Naive thymus-derived CD8-positive, alpha-beta T cell (primary cell): ENCODE measurements at regions not wholly inside any gene's neighbourhood (a gene's known extent, or its start where the extent isn't known, plus 50 kb on each side); places are given as distances from the start of the nearest gene placed in this dataset.

Experiments
- ATAC-seq, 2 donors: fragments of 150-1000 bp; cut with Tn5 transposase in 1 of 2; sonication (Bioruptor Pico), chemical (Tn5 transposase) in 1 of 2; 1 replicate in 1 of 2; 2 replicates in 1 of 2; pipeline ENCODE4 v1.10.0; 2021; ENCODE audit warnings: mild to moderate bottlenecking in 2 of 2, moderate library complexity in 2 of 2
- POLR2A ChIA-PET: fragments of 350-600 bp; sonication (Branson Sonifier 250); formaldehyde crosslinking; loops from one replicate; lab custom pipeline; 2021; ENCODE audit warnings: antibody characterized with exemption; lab: Charles Lee
- DNase-seq, 10 donors: peaks; one replicate each; pipeline versions ENCODE4 v3.0.0 to v3.0.0-alpha.2; 2020 to 2022
- H3K27ac Mint-ChIP-seq, 10 donors: one replicate each; pipeline ENCODE4 v1.8.0; 2020 to 2022; ENCODE audit warnings: mild to moderate bottlenecking in 10 of 10, mixed read lengths in 10 of 10, moderate library complexity in 4 of 10, inconsistent platforms in 1 of 10
- H3K27me3 Mint-ChIP-seq, 5 donors: one replicate each; pipeline ENCODE4 v1.8.0; 2021 to 2022; ENCODE audit warnings: mixed read lengths in 5 of 5
- H3K36me3 Mint-ChIP-seq, 3 donors: one replicate each; pipeline ENCODE4 v1.8.0; 2020 to 2022; ENCODE audit warnings: mixed read lengths in 3 of 3, mild to moderate bottlenecking in 2 of 3, inconsistent platforms in 1 of 3
- H3K4me1 Mint-ChIP-seq, 4 donors: one replicate each; pipeline ENCODE4 v1.8.0; 2021 to 2022; ENCODE audit warnings: mixed read lengths in 4 of 4
- H3K4me3 Mint-ChIP-seq, 10 donors: one replicate each; pipeline ENCODE4 v1.8.0; 2020 to 2022; ENCODE audit warnings: mild to moderate bottlenecking in 10 of 10, mixed read lengths in 10 of 10, moderate library complexity in 6 of 10, inconsistent platforms in 1 of 10
- H3K9me3 Mint-ChIP-seq, 9 donors: one replicate each; pipeline ENCODE4 v1.8.0; 2020 to 2022; ENCODE audit warnings: mixed read lengths in 9 of 9, mild to moderate bottlenecking in 3 of 9, inconsistent platforms in 1 of 9, moderate library complexity in 1 of 9

GRCh38 chr20:6685626-6686025, 81.9 kb upstream of the BMP2 start:
- Mint-ChIP-seq H3K36me3 (no peaks in the 10 kb centered on the region), H3K27me3 (peaks cover 0 to 1% (median 0%) of the 10 kb centered on the region in 5 donors), H3K4me3 (no peak overlapping the region), H3K27ac (no peak overlapping the region), H3K4me1 (peaks cover 0 to 2% (median 0%) of the 10 kb centered on the region in 4 donors), H3K9me3 (peaks cover 0 to 13% (median 2%) of the 10 kb centered on the region in 9 donors)
- DNase-seq (no peak), ATAC-seq (no peak)
- POLR2A ChIA-PET, result no interaction called here

- POLR2A ChIA-PET, result no interaction called here
- H3K27me3 Mint-ChIP-seq, result peaks cover 0 to 5% (median 0%) of the 10 kb centered on the region in 5 donors
- H3K4me1 Mint-ChIP-seq, result peaks cover 0 to 2% (median 0%) of the 10 kb centered on the region in 4 donors
- H3K4me3 Mint-ChIP-seq, result no peak overlapping the region
- ATAC-seq (no peak), DNase-seq (no peak)
- H3K36me3 Mint-ChIP-seq, result no peaks in the 10 kb centered on the region
- peaks cover 0 to 17% (median 2%) of the 10 kb centered on the region in 9 donors for H3K9me3 Mint-ChIP-seq
- no peak overlapping the region for H3K27ac Mint-ChIP-seq
These were observed 82.3 kb upstream of the BMP2 start for GRCh38 chr20:6685181-6685582.

DNA sequence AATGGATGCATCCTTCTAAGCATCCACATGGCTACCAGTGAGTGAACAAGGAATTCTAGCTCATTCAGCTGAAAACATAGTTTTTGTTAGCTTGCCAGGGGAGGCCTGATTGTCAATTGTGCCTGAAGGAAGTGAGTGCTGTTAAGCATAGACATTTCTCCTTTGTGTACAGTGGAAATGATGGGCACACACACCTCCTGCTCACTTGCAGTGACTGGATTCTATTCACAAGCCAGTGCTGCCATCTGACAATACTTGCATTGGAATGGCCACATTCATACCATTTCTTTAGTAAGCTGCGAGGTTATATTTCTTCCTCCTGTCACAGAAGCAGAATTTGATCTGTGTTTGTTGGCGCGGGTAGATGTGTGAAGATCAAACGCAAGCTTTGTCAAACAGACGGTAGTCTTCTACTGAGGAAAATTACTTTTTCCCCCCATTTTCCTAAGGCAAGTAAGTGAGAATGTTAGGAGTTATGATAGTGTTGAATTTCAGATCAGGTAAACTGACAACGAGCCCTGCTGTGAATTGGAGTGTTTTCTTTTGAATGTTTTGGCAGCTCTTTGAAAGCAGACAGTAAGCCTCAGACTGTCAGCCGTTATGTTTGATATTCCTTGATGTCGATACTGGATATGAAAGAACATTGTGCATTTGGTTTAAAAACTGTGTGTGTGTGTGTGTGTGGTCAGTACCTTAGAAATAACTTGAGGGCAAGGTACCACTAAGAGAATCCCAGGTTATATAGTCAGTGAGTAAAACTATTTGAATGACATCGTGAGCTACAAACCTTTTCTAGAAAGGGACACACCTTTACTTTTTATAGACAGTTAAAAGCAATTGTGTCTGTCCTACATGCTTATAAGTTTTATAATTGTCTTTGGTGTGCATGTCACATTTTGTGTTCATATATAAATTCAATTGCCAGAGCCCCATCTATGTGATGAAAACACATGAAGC, 84.2 kb upstream of the BMP2 start:
- POLR2A ChIA-PET, result no interaction called here
- DNase-seq, result no peak
- Mint-ChIP-seq H3K4me1 (peaks cover 0 to 2% (median 0%) of the 10 kb centered on the region in 4 donors), H3K4me3 (no peak overlapping the region), H3K27me3 (peaks cover 0 to 9% (median 0%) of the 10 kb centered on the region in 5 donors), H3K9me3 (peaks cover 0 to 23% (median 4%) of the 10 kb centered on the region in 9 donors), H3K36me3 (no peaks in the 10 kb centered on the region), H3K27ac (no peak overlapping the region)
- no peak for ATAC-seq

- ATAC-seq (no peak), DNase-seq (no peak)
- Mint-ChIP-seq H3K4me1 (no peaks in the 10 kb centered on the region), H3K4me3 (no peak overlapping the region), H3K9me3 (peaks cover 0 to 23% (median 3%) of the 10 kb centered on the region in 9 donors), H3K27me3 (peaks cover 0 to 9% (median 0%) of the 10 kb centered on the region in 5 donors), H3K36me3 (no peaks in the 10 kb centered on the region), H3K27ac (no peak overlapping the region)
- POLR2A ChIA-PET, result no interaction called here
These were observed 86.6 kb upstream of the BMP2 start for GRCh38 chr20:6680854-6681253.

GRCh38 chr20:6680441-6680840, 87.0 kb upstream of the BMP2 start:
- no peak overlapping the region for H3K4me3 Mint-ChIP-seq
- peaks cover 0 to 9% (median 0%) of the 10 kb centered on the region in 5 donors for H3K27me3 Mint-ChIP-seq
- ATAC-seq, result no peak
- H3K9me3 Mint-ChIP-seq, result peaks cover 0 to 23% (median 3%) of the 10 kb centered on the region in 9 donors
- H3K4me1 Mint-ChIP-seq, result no peaks in the 10 kb centered on the region
- H3K36me3 Mint-ChIP-seq, result no peaks in the 10 kb centered on the region
- no peak for DNase-seq
- no peak overlapping the region for H3K27ac Mint-ChIP-seq
- POLR2A ChIA-PET, result no interaction called here

DNA sequence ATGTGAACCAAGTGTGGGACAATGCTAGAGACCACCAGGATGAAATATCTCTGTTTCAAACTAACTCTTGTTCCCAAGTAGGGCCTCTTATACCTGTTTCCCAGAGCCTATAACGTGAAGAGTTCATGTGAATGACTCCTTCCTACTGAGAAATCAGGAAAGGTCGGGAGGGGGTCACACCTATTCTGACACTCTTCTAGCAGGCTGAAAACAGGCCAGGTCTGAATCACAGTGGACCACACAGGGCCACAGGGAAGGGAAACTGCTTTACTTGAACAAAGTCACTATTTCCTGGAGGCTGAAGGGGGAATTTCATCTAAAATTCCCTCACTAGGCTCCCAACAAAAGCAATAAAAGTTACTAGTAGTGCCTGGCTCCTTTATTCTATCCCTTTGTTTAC, 88.4 kb upstream of the BMP2 start:
- no peaks in the 10 kb centered on the region for H3K36me3 Mint-ChIP-seq
- ATAC-seq, result no peak
- POLR2A ChIA-PET, result no interaction called here
- no peak overlapping the region for H3K27ac Mint-ChIP-seq
- H3K9me3 Mint-ChIP-seq, result peaks cover 0 to 23% (median 1%) of the 10 kb centered on the region in 9 donors
- H3K4me3 Mint-ChIP-seq, result no peak overlapping the region
- no peak for DNase-seq
- peaks cover 0 to 9% (median 0%) of the 10 kb centered on the region in 5 donors for H3K27me3 Mint-ChIP-seq
- no peaks in the 10 kb centered on the region for H3K4me1 Mint-ChIP-seq

DNA sequence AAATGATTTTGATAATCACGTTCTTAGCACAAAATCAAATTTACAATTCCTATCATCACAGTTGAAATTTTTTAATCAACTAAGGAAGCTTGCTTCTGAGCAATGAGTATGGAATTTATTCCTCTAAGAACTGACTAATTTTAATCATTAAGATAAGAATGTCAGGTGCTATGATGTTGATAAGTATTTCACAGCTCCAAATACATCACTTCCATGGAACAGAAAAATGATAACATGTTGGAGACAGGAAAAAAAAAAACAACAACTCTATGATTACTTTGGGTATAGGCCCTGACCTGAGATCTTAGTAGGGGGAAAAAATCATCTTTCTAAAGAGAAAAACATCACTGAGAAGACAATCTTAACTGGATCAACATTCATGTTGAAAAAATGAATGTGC, 89.4 kb upstream of the BMP2 start:
- no peaks in the 10 kb centered on the region for H3K4me1 Mint-ChIP-seq
- DNase-seq (no peak), ATAC-seq (no peak)
- H3K36me3 Mint-ChIP-seq, result no peaks in the 10 kb centered on the region
- POLR2A ChIA-PET, result no interaction called here
- H3K9me3 Mint-ChIP-seq, result peaks cover 0 to 23% (median 3%) of the 10 kb centered on the region in 9 donors
- H3K27ac Mint-ChIP-seq, result no peak overlapping the region
- no peak overlapping the region for H3K4me3 Mint-ChIP-seq
- peaks cover 0 to 9% (median 0%) of the 10 kb centered on the region in 5 donors for H3K27me3 Mint-ChIP-seq

DNA sequence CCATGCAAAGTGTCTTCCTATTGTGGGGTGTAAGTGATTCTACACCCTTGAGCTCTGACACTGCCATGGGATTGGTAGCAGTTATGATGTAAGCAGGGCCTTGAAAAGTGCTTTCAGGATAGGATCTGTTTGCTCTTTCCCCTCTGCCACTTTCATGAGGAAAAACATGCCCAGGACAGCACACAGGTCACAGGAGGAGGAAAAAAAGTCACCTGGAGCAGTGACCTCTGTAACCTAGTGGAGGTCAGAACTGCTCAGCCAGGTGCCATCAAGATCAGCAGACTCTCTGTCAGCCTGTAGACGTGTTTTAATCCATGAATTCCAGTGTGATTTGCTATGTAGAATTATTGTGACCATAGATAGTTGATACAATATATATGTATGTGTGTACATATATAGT, 92.7 kb upstream of the BMP2 start:
- H3K36me3 Mint-ChIP-seq, result no peaks in the 10 kb centered on the region
- no peak for ATAC-seq
- H3K27ac Mint-ChIP-seq, result no peak overlapping the region
- peaks cover 0 to 10% (median 2%) of the 10 kb centered on the region in 9 donors for H3K9me3 Mint-ChIP-seq
- DNase-seq, result no peak
- peaks cover 0 to under 1% (median 0%) of the 10 kb centered on the region in 5 donors for H3K27me3 Mint-ChIP-seq
- POLR2A ChIA-PET, result no interaction called here
- H3K4me3 Mint-ChIP-seq, result no peak overlapping the region
- no peaks in the 10 kb centered on the region for H3K4me1 Mint-ChIP-seq

DNA sequence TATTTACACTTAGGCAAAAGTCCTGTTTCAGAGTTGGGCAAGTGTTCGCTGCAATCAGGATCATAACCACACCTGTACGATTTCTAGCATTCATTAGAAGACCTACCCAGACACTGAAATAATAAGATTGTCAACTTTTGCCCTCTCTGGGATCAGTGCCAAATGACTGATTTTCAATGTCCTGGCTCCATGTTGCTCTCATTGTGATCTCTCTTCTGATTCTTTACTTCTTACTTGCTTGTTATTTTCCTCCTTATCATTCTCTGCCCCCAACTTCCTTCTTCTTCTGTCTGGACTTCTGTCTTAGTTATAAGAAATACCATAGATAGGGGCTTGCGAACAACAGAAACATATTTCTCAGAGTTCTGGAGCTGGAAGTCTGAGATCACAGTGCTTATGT, 94.4 kb upstream of the BMP2 start:
- Mint-ChIP-seq H3K4me1 (no peaks in the 10 kb centered on the region), H3K4me3 (no peak overlapping the region), H3K27ac (no peak overlapping the region), H3K36me3 (no peaks in the 10 kb centered on the region), H3K9me3 (peaks cover 0 to 10% (median 0%) of the 10 kb centered on the region in 9 donors), H3K27me3 (peaks cover 0 to 3% (median 0%) of the 10 kb centered on the region in 5 donors)
- ATAC-seq, result no peak
- POLR2A ChIA-PET, result no interaction called here
- DNase-seq, result no peak

GRCh38 chr20:6671829-6672228, 95.7 kb upstream of the BMP2 start:
- DNase-seq, result no peak
- H3K36me3 Mint-ChIP-seq, result no peaks in the 10 kb centered on the region
- H3K4me1 Mint-ChIP-seq, result no peaks in the 10 kb centered on the region

GRCh38 chr20:6668546-6668945, 98.9 kb upstream of the BMP2 start:
- Mint-ChIP-seq H3K36me3 (no peaks in the 10 kb centered on the region), H3K4me1 (no peaks in the 10 kb centered on the region), H3K27me3 (peaks cover 0 to 3% (median 0%) of the 10 kb centered on the region in 5 donors), H3K27ac (no peak overlapping the region), H3K9me3 (peaks cover 0 to 13% (median 0%) of the 10 kb centered on the region in 9 donors), H3K4me3 (no peak overlapping the region)
- POLR2A ChIA-PET, result no interaction called here
- DNase-seq (no peak), ATAC-seq (no peak)

More at GRCh38 chr20:6671829-6672228, 95.7 kb upstream of the BMP2 start:
- Mint-ChIP-seq H3K27me3 (peaks cover 0 to 3% (median 0%) of the 10 kb centered on the region in 5 donors), H3K9me3 (peaks cover 0 to 10% (median 0%) of the 10 kb centered on the region in 9 donors), H3K27ac (no peak overlapping the region), H3K4me3 (no peak overlapping the region)
- POLR2A ChIA-PET, result no interaction called here
- ATAC-seq, result no peak

DNA sequence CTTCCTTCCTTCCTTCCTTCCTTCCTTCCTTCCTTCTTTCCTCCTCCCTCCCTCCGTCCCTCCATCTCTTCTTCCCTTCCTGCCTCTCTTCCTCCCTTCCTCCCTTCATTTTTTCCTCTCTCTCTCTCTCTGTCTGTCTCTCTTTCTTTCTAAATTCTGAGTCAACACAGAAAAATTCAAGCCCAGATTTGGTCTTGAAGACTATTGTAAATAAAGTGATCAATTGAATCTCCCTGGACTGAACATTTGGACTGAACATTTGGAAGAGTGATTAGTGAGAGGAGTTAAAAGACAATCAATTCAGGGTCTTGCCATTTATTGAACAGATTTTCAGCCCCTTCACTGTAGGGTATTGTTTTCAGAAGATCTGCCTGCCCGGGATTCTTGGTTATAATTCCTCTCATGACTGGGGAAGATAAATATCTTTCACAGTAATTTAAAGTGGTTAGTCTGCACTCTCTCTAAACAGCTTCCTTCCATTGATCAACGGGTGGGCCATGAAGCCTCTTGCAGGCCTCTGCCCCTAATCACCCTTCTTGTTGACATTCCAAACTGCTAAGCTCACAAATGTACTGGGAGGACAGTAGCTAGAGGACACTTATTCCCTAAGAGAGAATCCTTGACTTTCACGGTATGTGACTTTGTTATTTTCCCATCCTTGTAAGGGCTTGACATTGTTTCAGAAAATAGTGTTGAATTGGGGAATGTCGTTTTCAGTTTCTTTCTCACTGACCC, 101.7 kb upstream of the BMP2 start:
- peaks cover 0 to 3% (median 0%) of the 10 kb centered on the region in 5 donors for H3K27me3 Mint-ChIP-seq
- POLR2A ChIA-PET, result no interaction called here
- DNase-seq (no peak), ATAC-seq (no peak)
- H3K4me3 Mint-ChIP-seq, result no peak overlapping the region
- H3K27ac Mint-ChIP-seq, result no peak overlapping the region
- no peaks in the 10 kb centered on the region for H3K36me3 Mint-ChIP-seq
- H3K9me3 Mint-ChIP-seq, result peaks cover 0 to 5% (median 0%) of the 10 kb centered on the region in 9 donors
- no peaks in the 10 kb centered on the region for H3K4me1 Mint-ChIP-seq

- Mint-ChIP-seq H3K9me3 (peaks cover 0 to 5% (median 0%) of the 10 kb centered on the region in 9 donors), H3K36me3 (no peaks in the 10 kb centered on the region), H3K27ac (no peak overlapping the region), H3K4me3 (no peak overlapping the region), H3K4me1 (no peaks in the 10 kb centered on the region), H3K27me3 (peaks cover 0 to 3% (median 0%) of the 10 kb centered on the region in 5 donors)
- DNase-seq (no peak), ATAC-seq (no peak)
- POLR2A ChIA-PET, result no interaction called here
These were observed 102.3 kb upstream of the BMP2 start for GRCh38 chr20:6665161-6665560.
